ENCODE measurements at regions not wholly inside any gene's neighbourhood (a gene's known extent, or its start where the extent isn't known, plus 50 kb on each side); places are given as distances from the start of the nearest gene placed in this dataset.

GRCh38 chr5:112626715-112627114, 111.0 kb upstream of the APC start:
- DNase-seq (ENCODE audit: low read depth), result no peak

GRCh38 chr5:112628214-112628980, 109.3 kb upstream of the APC start:
- no peak for DNase-seq (ENCODE audit: low read depth)

DNA sequence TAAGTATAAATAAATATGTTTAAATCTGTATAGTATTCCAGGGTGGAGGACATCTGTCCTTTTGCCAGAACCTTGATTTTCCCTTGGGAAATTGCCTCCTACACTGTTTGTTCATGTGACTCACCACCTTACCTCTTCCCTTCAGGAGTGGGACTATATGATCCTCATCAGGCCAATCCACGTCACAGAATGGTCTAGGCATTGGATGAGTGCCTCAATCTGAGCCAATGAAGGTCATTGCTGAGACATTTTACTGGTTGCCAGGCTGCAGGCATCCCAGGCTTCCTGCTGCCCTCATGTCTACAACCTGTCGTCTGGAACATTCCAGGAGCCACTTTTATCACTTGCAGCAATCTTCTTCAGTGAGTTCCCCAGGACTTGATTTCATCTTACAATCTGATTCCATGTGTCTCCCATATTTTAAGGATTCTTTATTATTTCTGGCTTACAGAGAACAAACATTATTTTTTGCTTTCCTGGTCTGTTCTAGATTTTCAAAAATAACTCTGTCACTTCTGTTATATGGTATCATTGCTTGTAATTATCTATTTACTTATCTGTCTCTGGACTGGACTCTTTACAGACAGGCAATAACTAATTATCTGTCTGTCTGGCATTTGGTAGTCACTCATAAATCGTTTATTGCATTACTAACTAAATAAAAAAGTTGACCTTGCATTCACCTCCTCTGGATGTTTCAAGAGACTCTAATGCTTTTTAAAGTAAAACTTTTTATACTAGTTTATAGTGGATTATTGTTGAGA, 107.3 kb upstream of the APC start:
- no peak for DNase-seq (ENCODE audit: low read depth)

DNA sequence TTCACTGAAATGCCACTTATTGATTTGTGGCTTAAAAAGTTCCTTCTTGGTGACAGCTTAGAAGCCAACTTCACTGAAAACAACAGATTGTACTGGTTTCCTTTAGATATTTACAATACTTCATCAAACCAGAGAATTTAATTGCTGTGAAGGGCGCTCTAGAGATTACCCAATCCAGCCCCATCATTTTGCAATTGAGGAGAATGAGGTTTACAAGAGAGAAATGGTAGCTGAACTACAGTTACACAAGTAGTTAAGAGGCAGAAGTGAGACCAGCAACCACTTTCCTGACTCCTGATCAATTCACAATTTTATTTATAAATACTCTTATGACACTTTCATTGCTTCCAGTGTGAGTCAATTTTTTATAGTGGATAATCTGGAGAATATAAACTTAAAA, 103.5 kb upstream of the APC start:
- DNase-seq (ENCODE audit: low read depth), result no peak

GRCh38 chr5:112634796-112635195, 102.9 kb upstream of the APC start:
- no peak for DNase-seq (ENCODE audit: low read depth)

DNA sequence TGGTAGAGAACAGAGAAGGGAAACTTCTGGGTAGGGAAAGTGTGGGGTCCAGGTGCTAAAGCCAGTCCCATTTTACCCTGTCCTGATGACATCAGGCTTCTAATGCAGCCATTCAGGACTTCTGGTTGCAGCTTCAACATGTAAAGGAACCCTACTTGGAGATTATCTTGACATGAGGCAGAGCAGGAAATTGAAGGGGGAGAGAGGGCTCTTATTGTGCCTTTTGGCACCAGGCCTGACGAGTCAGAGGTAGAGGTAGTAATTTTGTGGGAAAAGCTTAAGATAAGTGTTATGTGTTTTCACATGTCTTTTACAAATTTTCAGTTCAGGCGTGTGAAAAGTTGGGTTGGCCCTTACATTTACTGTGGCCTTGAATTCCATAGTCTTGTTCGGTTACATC, 102.4 kb upstream of the APC start:
- no peak for DNase-seq (ENCODE audit: low read depth)

DNA sequence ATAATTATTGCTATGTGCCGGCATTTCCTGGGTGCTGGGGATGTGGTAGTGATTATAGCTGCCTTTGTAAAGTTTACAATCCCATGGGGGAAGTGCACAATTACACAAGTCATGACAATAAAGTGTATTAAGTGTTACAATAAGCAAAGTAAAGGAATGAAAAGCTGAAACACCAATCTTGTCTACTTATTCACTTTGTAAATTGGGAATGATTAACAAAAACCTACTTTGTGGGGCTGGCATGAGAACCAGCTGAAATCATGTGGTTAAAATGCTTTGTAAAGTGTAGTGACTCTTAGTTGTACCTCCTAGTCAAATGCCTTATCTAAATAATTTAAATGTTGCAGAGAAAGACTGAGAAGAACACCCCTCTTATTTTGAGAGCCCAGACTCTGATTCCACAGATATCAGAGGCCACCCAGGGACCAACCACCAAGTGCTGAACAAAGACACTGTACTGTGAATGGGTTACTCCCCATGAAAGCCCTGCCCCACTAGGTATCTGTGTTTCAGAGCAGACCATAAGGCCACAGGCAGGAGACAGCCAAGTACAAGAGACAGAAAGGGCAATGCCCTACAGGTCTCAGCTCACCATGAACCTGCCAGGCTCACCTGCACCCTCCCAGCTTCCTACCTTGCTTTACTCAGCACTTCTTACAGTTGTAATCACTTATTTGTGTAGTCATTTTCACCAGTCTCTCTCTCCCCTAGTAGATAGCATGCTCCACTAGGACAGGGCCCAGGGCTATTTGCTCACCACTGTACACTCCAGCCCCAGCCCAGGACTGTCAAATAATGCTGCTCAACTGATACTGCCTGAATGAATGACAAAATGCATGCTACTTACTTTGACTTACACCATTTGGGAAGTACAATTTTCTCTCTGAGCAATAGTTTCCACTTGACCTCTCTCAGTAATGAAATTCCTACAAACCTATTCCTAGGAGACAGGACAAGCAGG, 101.6 kb upstream of the APC start:
- DNase-seq (ENCODE audit: low read depth), result no peak

DNA sequence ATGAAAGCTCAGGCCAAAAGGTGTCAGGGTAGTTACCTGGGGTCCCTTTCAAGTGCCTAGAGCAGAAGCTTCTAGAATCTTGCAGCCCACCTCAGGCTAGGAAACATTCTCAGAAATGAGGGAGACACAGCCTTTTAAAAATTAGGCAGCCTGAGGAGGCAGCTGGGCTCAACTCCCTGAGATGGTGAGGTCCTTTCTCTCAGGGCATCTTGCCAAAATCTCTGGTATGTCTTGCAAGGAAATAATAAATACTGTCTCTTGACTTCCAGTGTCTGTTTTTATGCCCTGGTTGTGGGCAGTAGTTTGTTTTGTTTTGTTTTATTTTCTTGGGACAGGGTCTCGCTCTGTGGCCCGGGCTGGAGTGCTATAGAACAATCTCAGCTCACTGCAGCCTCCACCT, 100.9 kb upstream of the APC start:
- DNase-seq (ENCODE audit: low read depth), result no peak

GRCh38 chr5:112637343-112637742, 100.3 kb upstream of the APC start:
- no peak for DNase-seq (ENCODE audit: low read depth)

DNA sequence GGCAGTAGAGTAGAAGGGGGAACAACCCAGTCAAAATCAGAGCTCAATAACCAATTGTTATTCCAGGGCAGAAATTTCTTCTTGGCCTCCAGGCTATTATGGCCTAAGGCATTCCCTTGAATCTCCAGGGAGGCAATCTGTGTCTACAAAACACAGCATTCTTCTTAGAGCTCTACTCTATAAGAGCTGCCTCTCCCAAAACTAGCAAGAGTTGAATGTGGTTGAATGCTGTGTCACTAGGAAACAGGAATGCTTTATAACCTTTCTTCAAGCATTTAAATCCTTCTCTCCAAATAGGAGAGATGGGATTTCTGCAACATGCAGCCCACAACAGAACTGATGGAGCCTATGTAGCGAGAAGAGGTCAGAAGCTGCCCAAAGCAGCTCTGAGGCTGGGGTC, 97.1 kb upstream of the APC start:
- no peak for DNase-seq (ENCODE audit: low read depth)

DNA sequence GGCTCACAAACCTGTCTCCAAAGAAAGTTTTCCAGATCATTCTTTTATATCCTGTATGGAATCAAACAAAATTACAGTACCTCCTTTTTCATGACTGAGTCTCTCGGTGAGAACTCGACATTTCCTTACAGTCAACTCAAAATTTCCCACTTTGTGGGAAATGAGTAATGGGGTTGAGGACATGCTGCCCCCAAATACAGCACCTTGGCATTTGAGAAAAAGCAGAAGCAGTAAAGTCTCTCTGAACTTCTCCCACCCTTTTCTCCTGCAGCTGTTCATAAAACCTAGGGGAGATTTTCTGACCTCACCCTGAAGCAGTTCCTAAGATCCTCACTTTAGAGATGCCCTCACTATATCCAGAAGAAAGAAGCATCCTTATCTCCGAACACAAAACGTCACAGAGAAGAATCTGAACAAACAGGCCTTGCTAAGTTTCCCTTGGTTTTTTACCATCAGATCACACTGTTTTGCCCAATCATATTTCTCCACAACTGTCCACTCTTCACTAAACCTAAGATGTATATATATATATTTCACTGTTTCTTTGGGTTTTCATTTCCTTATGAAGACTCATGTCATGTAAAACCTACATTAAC, 96.1 kb upstream of the APC start:
- no peak for DNase-seq (ENCODE audit: low read depth)

GRCh38 chr5:112642885-112643284, 94.8 kb upstream of the APC start:
- no peak for DNase-seq (ENCODE audit: low read depth)

- DNase-seq (ENCODE audit: low read depth), result no peak
Measured at GRCh38 chr5:112643339-112643971, 94.2 kb upstream of the APC start.

GRCh38 chr5:112646139-112646936, 91.3 kb upstream of the APC start:
- DNase-seq (ENCODE audit: low read depth), result no peak

DNA sequence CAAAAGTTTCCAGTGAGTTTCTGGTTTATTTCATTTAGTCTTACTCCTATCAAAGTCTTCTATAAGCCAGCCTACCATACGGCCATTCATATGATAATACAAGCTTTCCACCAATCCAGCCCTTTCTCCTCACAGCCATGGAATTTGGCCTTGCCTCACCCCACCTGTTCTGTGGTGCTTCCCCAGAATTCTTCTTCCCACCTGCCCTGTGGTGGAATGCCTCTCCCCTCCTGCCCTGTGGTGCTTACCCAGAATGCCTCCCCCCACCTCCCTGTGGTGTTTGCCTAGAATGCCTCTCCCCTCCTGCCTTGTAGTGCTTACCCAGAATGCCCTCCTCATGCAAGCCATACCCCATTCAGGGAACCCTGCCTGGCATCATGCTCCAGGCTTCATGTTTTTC, 90.3 kb upstream of the APC start:
- DNase-seq (ENCODE audit: low read depth), result no peak

GRCh38 chr5:112648264-112648663, 89.4 kb upstream of the APC start:
- no peak for DNase-seq (ENCODE audit: low read depth)

GRCh38 chr5:112649882-112650281, 87.8 kb upstream of the APC start:
- no peak for DNase-seq (ENCODE audit: low read depth)

- DNase-seq (ENCODE audit: low read depth), result no peak
Measured at GRCh38 chr5:112653638-112654205, 84.0 kb upstream of the APC start.

DNA sequence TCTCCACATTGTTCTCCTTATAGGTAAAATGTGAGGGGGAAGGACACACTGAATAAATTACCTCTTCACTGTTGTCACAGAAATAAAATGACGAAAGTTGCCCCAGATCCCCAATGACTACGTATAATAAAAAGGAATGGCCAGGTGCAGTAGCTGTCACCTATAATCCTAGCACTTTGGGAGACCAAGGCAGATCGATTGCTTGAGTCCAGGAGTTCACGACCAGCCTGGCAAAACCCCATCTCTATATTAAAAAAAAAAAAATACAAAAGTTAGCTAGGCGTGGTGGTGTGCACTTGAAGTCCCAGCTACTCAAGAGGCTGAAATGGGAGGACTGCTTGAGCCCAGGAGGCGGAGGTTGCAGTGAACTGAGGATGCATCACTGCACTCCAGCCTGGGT, 82.2 kb upstream of the APC start:
- DNase-seq (ENCODE audit: low read depth), result no peak

DNA sequence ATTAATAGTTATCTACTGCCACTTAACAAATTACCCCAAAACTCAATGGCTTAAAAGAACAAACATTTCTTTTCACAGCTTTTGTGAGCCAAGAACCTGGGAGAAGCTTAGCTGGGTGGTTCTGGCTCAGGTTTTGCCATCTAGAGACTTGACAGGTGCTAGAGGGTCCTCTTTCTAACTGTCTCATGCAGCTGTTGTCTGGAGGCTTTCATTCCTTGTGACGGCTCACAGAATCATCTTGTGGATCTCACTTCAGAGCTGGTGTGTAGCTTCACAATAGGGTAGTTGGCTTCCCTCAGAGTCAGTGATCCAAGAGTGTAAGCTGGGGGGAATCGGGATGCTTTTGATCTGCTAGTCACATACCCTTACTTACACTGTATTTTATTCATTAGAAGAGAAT, 81.2 kb upstream of the APC start:
- no peak for DNase-seq (ENCODE audit: low read depth)

Measured in fibroblast of the conjunctiva (primary cell).